PFSK-1 (cell line): ENCODE measurements at regions not wholly inside any gene's neighbourhood (a gene's known extent, or its start where the extent isn't known, plus 50 kb on each side); places are given as distances from the start of the nearest gene placed in this dataset.

Experiments
- FOXP2 ChIP-seq: optimal IDR thresholded peaks from 2 replicates; pipeline ENCODE3; 2011; ENCODE audit warnings: borderline replicate concordance, control low read depth, inconsistent platforms; ENCODE audit not compliant: insufficient read depth; ENCODE audit errors: extremely low read length, extremely low read depth
- POLR2AphosphoS5 ChIP-seq: IDR thresholded peaks from 2 replicates; pipeline ENCODE4 v1.6.1; 2012; ENCODE audit warnings: low read depth, mild to moderate bottlenecking, control low read depth, low read length, moderate library complexity
- REST ChIP-seq, 2 experiments: IDR thresholded peaks; 2 replicates each; pipeline versions ENCODE4 v1.6.1 to v1.8.0; 2011 to 2012; ENCODE audit warnings: low read depth in 2 of 2, low read length in 2 of 2, control low read depth in 1 of 2, inconsistent platforms in 1 of 2, mild to moderate bottlenecking in 1 of 2, moderate library complexity in 1 of 2; ENCODE audit not compliant: insufficient read depth in 1 of 2
- SIN3A ChIP-seq: IDR thresholded peaks from 2 replicates; pipeline ENCODE4 v1.6.1; 2012; ENCODE audit warnings: mild to moderate bottlenecking, low read length, moderate library complexity, borderline replicate concordance; ENCODE audit not compliant: insufficient read depth
- TAF1 ChIP-seq: IDR thresholded peaks from 2 replicates; pipeline ENCODE4 v1.6.1; 2012; ENCODE audit warnings: low read length, control low read depth, borderline replicate concordance; ENCODE audit not compliant: insufficient read depth

GRCh38 chr5:164013077-164013670 is 507.8 kb downstream of the MAT2B start:
- TF ChIP-seq POLR2AphosphoS5 (no peak), REST (IDR thresholded peaks at IDR 0.05; ENCODE audit: insufficient read depth in 1 of 2, low read depth in 2 of 2, low read length in 2 of 2) (no peak), SIN3A (no peak), FOXP2 (no peak), TAF1 (no peak)

- TF ChIP-seq POLR2AphosphoS5 (no peak), REST (IDR thresholded peaks at IDR 0.05; ENCODE audit: insufficient read depth in 1 of 2, low read depth in 2 of 2, low read length in 2 of 2) (no peak), SIN3A (no peak), TAF1 (no peak), FOXP2 (no peak)
Measured at GRCh38 chr5:164020116-164020515, 514.7 kb downstream of the MAT2B start.

- TF ChIP-seq SIN3A = no peak
- TF ChIP-seq TAF1 = no peak
- no peak for TF ChIP-seq FOXP2
- TF ChIP-seq POLR2AphosphoS5 = no peak
- TF ChIP-seq REST (IDR thresholded peaks at IDR 0.05; ENCODE audit: insufficient read depth in 1 of 2, low read depth in 2 of 2, low read length in 2 of 2) = no peak
Measured at GRCh38 chr5:164027738-164028137, 522.3 kb downstream of the MAT2B start.

GRCh38 chr5:164038128-164038783 is 532.8 kb downstream of the MAT2B start:
- TF ChIP-seq SIN3A = no peak
- no peak for TF ChIP-seq REST (IDR thresholded peaks at IDR 0.05; ENCODE audit: insufficient read depth in 1 of 2, low read depth in 2 of 2, low read length in 2 of 2)
- no peak for TF ChIP-seq FOXP2
- no peak for TF ChIP-seq POLR2AphosphoS5
- no peak for TF ChIP-seq TAF1
